GM10248 (cell line): ENCODE measurements at regions not wholly inside any gene's neighbourhood (a gene's known extent, or its start where the extent isn't known, plus 50 kb on each side); places are given as distances from the start of the nearest gene placed in this dataset.

Source experiments
- CTCF ChIA-PET: fragments of 300-600 bp; sonication (Branson Sonifier 250); formaldehyde crosslinking; extraction: SDS; loops from one replicate; lab custom pipeline; 2021; ENCODE audit warnings: antibody characterized with exemption; lab: Yijun Ruan, JAX
- POLR2A ChIA-PET: fragments of 350-650 bp; sonication (Branson Sonifier 250); formaldehyde crosslinking; extraction: SDS; loops from one replicate; lab custom pipeline; 2020; ENCODE audit warnings: antibody characterized with exemption; lab: Yijun Ruan, JAX
- DNase-seq: peaks from one replicate; pipeline ENCODE4 v3.0.0; 2012; ENCODE audit errors: extremely low spot score
- TF ChIP-seq, protein P1 (sequence below): IDR thresholded peaks from 2 replicates; pipeline ENCODE4 v1.5.1; 2012; ENCODE audit warnings: mild to moderate bottlenecking, low read depth; ENCODE audit errors: extremely low read depth, missing control alignments, control extremely low read depth

- TF ChIP-seq, protein P1, sequence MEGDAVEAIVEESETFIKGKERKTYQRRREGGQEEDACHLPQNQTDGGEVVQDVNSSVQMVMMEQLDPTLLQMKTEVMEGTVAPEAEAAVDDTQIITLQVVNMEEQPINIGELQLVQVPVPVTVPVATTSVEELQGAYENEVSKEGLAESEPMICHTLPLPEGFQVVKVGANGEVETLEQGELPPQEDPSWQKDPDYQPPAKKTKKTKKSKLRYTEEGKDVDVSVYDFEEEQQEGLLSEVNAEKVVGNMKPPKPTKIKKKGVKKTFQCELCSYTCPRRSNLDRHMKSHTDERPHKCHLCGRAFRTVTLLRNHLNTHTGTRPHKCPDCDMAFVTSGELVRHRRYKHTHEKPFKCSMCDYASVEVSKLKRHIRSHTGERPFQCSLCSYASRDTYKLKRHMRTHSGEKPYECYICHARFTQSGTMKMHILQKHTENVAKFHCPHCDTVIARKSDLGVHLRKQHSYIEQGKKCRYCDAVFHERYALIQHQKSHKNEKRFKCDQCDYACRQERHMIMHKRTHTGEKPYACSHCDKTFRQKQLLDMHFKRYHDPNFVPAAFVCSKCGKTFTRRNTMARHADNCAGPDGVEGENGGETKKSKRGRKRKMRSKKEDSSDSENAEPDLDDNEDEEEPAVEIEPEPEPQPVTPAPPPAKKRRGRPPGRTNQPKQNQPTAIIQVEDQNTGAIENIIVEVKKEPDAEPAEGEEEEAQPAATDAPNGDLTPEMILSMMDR: no peak
- ChIA-PET CTCF (no interaction called here), POLR2A (no interaction called here)
- DNase-seq: no peak
Observed at GRCh38 chr13:73129023-73129422, 70.2 kb downstream of the KLF5 start.
